ENCODE measurements at regions not wholly inside any gene's neighbourhood (a gene's known extent, or its start where the extent isn't known, plus 50 kb on each side); places are given as distances from the start of the nearest gene placed in this dataset.

DNA sequence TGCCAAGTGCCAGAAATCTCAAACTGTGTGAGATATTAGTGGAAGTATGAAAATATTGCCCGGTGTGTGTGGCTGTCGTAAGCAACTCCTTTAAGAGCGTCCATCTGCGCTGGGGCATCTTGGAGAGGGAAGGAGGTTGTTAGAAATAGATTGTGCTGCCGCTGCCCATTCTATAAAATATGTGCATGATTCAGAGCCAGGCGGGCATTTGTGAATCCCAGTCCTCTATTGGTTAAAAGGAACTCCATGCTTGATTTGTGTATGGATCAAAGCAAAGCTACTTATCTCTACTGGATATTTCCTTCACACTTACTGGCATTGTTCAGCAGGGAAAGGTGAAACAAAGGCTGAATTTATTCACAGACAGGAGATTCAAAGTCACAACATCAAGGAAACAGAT lies 89.6 kb upstream of the SNRK start:
- no peak overlapping the region for H3K27ac Mint-ChIP-seq
- no peak overlapping the region for H3K4me3 Mint-ChIP-seq
- H3K27me3 Mint-ChIP-seq: no peaks in the 10 kb centered on the region
- DNase-seq (no peak), ATAC-seq (no peak)
- H3K9me3 Mint-ChIP-seq: no peaks in the 10 kb centered on the region
- H3K4me1 Mint-ChIP-seq: peaks cover 81% of the 10 kb centered on the region

DNA sequence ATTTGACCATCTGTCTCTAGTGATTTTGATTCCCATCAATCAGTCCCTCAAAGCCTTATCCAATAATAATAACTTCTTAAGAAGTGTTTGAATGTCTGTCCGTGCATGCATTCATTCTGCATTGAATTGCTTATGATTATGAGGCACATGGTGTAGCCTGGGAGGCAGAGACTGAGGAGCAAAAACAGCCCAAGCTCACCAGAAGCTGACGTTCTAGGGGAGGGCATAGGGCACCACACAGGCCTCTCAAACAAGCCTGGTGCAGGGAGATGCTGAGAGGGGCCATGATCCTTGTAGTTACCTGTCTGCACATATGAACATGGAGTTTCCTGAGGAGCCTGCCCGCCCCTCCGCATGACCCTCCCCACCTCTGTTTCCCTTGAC lies 89.2 kb upstream of the POMGNT2 start:
- Mint-ChIP-seq H3K9me3 (peaks cover 5 to 7% of the 10 kb centered on the region in 2 donors), H3K27me3 (no peaks in the 10 kb centered on the region), H3K27ac (peak overlapping the region in 1 of 2 donors; percentile 6), H3K4me3 (no peak overlapping the region), H3K4me1 (peaks cover 77% of the 10 kb centered on the region)
- DNase-seq: no peak
- ATAC-seq: no peak

DNA sequence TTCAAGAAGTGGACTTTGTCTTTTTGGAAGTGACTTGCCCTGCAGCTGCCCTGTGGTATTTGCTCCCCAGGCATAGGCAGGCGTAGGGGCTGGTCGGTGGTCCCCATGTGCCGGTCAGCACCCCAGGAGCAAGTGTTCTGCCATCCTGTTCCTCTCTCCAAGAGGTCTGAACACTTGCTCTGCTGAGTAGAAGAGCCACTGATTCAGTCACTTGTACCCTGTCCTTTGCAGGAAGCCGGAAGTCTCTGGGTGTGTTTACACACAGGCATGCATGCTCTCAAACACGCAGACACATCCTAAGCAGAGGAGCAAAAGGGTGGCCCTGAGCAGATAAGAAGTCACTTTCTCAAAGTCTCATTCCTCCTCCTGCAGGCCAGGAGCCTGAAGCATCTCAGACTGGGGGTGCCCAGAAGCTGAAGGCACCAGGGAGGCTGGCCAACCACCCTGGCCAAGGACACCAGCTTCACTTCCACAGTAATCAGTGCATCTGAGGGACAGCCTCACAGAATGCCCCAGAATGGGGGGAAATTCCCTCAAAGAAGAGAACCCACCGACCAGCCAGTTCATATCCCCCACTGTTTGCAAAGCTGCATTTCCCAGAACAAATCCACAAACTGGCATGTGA lies 88.7 kb upstream of the POMGNT2 start:
- ATAC-seq: peak; percentile 87
- no peaks in the 10 kb centered on the region for H3K27me3 Mint-ChIP-seq

DNA sequence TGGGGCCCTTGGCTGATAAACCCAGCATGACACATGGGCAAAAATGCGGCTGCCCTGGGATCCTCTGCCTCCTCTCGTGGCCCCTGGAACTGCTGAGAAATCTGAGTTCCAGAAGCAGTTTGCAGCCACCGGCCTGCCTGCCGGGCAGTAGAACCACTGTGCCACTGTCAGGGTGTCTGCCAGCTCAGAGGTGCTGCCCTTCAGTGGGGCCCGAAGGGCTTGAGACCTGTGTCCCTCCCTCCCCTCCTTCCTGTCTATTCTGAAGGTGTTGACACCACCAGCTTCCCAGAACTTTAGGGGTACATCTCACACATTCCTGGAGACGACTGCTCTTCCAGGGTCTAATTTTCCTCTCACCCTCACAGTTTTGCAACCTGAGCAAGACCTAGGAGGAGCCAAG lies 88.2 kb upstream of the POMGNT2 start:
- Mint-ChIP-seq H3K27me3 (no peaks in the 10 kb centered on the region), H3K4me1 (peaks cover 66% of the 10 kb centered on the region), H3K4me3 (peak overlapping the region; percentile 27 to 64), H3K9me3 (peaks cover 5 to 16% of the 10 kb centered on the region in 2 donors), H3K27ac (peak overlapping the region; percentile 83 to 86)
- ATAC-seq: peak; percentile 44
- no peak for DNase-seq

More for the DNA sequence above, 88.7 kb upstream of the POMGNT2 start:
- H3K27ac Mint-ChIP-seq: peak overlapping the region; percentile 83 to 86
- H3K9me3 Mint-ChIP-seq: peaks cover 5 to 11% of the 10 kb centered on the region in 2 donors
- peak in 1 of 2 donors; percentile 31 for DNase-seq
- peaks cover 72% of the 10 kb centered on the region for H3K4me1 Mint-ChIP-seq
- H3K4me3 Mint-ChIP-seq: peak overlapping the region; percentile 27 to 64

DNA sequence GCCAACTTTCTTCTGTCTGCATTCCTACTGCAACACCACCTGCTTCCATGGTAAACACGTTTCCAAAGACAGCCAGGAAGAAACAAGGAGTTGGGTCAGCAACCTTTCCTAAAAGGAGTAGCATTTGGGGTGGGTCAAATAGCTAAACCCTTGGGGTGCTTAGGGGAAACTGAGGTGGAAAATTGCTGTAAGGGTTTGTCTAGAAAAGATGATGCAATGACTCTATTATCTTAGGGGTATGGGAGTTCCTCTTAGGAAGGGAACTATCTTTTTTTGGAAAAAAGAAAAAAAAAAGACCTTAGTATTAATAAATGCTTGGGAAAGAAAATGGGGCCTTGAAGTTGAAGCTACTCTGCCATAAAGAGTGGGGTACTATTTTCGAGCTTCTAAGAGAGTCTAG lies 86.1 kb upstream of the POMGNT2 start:
- ATAC-seq (no peak), DNase-seq (no peak)
- Mint-ChIP-seq H3K9me3 (peaks cover 10 to 24% of the 10 kb centered on the region in 2 donors), H3K4me3 (peak overlapping the region in 1 of 2 donors; percentile 1), H3K4me1 (peaks cover 56% of the 10 kb centered on the region), H3K27me3 (no peaks in the 10 kb centered on the region), H3K27ac (peak overlapping the region; percentile 2 to 13)

DNA sequence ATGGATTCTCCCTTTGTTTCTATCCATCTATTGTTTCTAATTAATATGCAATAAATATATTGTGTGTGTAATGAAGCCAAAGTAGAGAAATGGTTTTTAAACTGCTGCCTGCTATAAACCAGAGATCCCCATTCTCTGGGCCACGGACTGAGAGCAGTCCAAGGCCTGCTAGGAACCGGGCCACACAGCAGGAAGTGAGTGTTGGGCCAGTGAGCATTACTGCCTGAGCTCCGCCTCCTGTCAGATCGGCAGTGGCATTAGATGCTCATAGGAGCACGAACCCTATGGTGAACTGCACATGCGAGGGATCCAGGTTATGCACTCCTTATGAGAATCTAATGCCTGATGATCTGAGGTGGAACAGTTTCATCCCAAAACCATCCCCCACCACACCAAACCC lies 85.2 kb upstream of the POMGNT2 start:
- ATAC-seq (no peak), DNase-seq (no peak)
- no peak overlapping the region for H3K27ac Mint-ChIP-seq
- H3K4me1 Mint-ChIP-seq: peaks cover 54% of the 10 kb centered on the region
- H3K4me3 Mint-ChIP-seq: no peak overlapping the region
- H3K27me3 Mint-ChIP-seq: no peaks in the 10 kb centered on the region
- peaks cover 10 to 24% of the 10 kb centered on the region in 2 donors for H3K9me3 Mint-ChIP-seq

DNA sequence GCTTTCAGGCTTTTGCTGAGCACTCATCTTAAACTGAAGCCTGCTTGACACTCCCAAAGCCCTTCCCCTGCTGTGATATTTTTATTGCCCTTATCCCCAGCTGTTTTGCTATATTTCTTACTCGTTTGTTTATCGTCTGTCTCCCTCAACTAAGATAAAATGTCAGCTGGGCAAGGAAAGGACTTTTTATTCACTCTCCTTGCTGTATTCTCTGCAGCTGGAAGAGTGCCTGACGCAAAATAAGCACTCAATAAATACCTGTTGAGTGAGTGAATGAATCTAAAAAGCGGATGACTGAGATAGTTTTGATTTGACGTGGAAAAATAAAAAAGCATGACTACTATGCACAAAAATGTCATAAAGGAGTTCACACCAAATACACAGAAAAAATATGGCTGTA lies 84.8 kb upstream of the POMGNT2 start:
- ATAC-seq: no peak
- DNase-seq: no peak
- Mint-ChIP-seq H3K27ac (no peak overlapping the region), H3K4me1 (peaks cover 54% of the 10 kb centered on the region), H3K4me3 (no peak overlapping the region), H3K27me3 (no peaks in the 10 kb centered on the region), H3K9me3 (peaks cover 10 to 24% of the 10 kb centered on the region in 2 donors)

DNA sequence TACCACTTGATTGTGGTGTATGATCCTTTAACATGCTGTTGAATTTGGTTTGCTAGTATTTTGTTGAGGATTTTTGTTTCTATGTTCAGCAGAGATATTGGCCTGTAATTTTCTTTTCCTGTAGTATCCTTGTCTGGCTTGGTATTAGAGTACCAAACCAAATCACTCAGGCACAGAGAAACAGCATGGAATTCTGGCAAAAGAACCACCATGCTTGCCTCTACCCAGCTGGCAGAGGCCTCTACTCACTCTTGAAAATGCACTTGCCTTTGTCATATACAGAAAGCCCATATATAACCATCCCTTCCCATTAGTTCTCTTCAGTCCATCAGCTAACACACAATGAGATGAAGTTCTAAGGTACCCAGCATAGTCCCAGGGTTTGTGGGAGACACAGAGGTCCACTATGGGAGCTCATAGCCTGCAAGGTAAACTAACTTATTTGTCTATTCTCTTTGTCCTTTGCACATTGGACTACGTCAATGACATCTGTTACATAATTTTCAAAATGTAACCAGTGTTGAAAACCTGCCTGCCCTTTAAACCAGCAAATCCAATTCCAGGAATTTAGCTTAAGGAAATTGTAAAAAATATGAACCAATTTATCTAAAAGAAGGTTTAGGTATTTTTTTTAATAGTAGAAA lies 82.1 kb upstream of the POMGNT2 start:
- DNase-seq (no peak), ATAC-seq (no peak)
- H3K27ac Mint-ChIP-seq: peak overlapping the region in 1 of 2 donors; percentile 21
- H3K9me3 Mint-ChIP-seq: peaks cover 10 to 24% of the 10 kb centered on the region in 2 donors
- H3K27me3 Mint-ChIP-seq: no peaks in the 10 kb centered on the region
- peaks cover 27% of the 10 kb centered on the region for H3K4me1 Mint-ChIP-seq
- H3K4me3 Mint-ChIP-seq: no peak overlapping the region

DNA sequence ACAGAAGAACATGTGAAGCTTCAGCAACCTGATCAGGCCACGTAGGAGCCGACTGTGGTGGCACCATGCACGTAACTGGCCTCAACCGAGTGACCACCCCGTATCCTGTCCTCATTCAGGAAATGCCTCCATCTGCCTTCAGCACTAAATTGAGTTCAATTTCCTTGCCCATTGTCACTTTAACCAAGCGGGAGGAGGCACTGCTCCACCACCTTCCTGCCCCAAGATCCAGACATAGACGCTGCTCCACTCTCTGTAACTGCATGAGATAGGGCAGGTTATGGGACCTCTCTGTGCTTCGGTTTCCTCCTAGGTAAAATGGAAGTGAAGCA lies 80.1 kb upstream of the POMGNT2 start:
- no peak overlapping the region for H3K27ac Mint-ChIP-seq
- H3K27me3 Mint-ChIP-seq: no peaks in the 10 kb centered on the region
- H3K9me3 Mint-ChIP-seq: peaks cover 10 to 24% of the 10 kb centered on the region in 2 donors
- ATAC-seq (no peak), DNase-seq (no peak)
- H3K4me1 Mint-ChIP-seq: peaks cover 30% of the 10 kb centered on the region
- no peak overlapping the region for H3K4me3 Mint-ChIP-seq

DNA sequence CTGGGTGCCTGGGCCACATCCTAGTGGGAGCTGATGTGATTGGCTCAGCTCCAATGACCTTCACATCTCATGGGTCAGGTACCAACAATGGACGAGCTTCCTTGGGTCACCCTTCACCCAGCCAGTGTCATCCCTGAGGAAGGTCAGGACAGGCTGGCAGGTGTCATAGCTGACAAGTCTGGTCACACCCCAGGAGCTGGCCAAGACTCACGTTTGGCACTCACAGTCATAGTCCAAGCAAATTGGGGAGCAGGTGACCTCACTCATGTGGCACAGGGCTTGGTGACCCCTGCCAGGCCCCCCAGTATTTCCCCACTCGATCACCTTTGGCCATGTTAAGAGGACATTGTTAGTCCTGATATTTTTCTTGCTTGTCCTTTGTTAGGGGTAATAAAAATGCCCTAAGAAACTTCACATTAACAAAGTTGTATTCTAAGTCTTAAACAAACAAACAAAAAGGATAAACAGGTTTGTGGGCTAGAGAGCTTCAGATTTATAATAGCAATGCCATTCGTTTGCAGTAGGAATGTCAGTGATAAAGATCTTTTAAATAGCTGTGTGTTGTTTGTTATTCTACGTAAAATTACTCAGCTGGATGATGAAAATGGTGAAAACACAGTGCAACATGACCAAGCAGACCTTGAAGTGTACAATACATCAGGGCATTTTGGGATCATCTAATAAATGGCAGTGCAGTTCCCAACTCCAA lies 79.5 kb upstream of the POMGNT2 start:
- Mint-ChIP-seq H3K27me3 (no peaks in the 10 kb centered on the region), H3K27ac (no peak overlapping the region), H3K4me1 (peaks cover 35% of the 10 kb centered on the region), H3K4me3 (no peak overlapping the region), H3K9me3 (peaks cover 6 to 20% of the 10 kb centered on the region in 2 donors)
- DNase-seq (no peak), ATAC-seq (no peak)

DNA sequence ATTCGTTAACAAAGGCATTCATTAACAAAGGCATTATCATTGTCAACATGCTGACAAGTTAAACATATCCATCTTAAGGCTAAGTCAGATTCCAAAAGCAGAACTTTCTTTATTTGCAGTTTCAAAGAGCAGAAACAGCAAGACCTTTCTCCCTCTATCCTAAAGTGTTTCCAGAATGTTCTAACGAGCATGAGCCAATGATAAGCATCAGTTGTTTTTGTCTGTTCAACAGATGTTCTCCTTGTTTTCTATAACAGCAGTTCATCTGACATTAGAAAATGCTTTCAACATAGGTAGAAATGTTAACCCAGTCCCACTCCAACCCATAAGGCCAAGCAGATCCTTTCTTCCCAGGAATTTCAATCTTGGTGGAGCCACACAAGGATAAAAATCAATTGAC lies 77.6 kb upstream of the POMGNT2 start:
- ATAC-seq (no peak), DNase-seq (no peak)
- Mint-ChIP-seq H3K4me1 (peaks cover 55% of the 10 kb centered on the region), H3K4me3 (no peak overlapping the region), H3K9me3 (peaks cover 2% of the 10 kb centered on the region in 2 donors), H3K27ac (no peak overlapping the region), H3K27me3 (no peaks in the 10 kb centered on the region)

DNA sequence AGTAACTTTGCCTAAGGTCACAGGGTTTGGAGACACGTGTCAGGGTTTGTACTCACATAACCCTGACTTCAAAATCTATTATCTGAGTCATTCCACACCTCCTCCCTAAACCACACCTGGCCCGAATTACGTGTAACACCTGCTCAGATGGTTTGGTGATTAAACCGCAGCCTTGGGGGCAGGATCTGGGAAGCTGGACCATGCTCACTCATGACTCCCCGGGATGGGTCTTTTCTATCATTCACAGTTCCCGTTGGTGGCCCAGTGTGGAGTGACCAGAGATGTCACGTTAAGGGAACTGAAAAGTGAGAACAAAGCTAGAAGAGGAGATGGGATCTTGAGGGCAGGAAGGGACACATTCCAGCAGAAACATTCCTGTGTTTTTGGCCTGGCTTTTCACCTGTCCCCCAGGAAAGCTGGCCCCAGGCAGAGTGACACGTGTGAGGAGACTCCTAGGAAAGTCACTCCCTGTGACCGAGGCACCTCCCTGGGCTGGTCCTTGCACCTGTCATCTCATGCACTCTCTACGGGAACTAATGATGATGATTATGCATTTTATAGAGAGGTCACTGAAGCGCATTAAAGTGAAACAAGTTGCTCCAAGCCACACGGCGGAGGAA lies 75.4 kb upstream of the POMGNT2 start:
- Mint-ChIP-seq H3K9me3 (no peaks in the 10 kb centered on the region), H3K4me3 (peak overlapping the region; percentile 52 to 59), H3K27ac (peak overlapping the region; percentile 73 to 90), H3K4me1 (peaks cover 47% of the 10 kb centered on the region), H3K27me3 (no peaks in the 10 kb centered on the region)
- ATAC-seq: peak; percentile 90
- DNase-seq: peak; percentile 28 to 64

DNA sequence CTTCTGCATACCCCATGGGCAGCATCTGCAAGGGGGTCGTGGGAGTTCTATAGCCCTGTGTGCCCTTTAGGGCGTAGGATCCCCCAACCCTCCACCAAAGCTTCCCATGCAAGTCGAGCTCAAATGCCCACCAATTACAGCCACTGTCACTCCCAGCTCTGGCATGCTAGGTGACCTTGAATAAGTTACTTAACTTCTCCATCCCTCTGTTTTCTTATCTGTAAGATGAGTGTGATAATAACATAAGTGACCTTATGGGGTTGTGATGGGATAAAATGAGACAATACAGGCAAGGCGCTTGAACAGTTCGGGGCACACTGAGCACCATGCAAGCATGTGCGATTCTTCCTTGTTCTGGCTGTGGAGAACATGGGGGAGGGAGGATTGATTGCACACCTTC lies 74.8 kb upstream of the POMGNT2 start:
- DNase-seq (no peak), ATAC-seq (peak; percentile 16)
- H3K4me1 Mint-ChIP-seq: peaks cover 41% of the 10 kb centered on the region

DNA sequence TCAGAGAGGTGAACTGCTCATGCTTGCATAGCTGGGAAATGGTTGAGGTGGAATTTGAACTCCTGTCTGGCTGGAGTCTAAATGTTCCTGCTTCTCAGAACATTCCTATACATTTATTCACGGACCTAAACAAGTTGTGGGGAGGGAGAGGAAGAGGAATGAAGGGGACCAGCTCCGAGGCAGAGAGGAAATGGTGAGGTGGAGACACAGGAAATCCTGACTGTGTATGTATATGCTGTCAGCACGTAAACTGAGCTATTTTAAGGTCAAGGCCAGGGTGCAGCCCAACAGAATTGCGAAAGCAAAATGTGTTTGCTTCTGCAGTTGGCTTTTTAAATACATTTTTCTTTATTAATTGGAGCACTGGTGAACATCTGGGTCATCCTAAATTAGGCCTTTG lies 74.1 kb upstream of the POMGNT2 start:
- H3K27ac Mint-ChIP-seq: peak overlapping the region; percentile 53 to 90
- H3K4me1 Mint-ChIP-seq: peaks cover 41% of the 10 kb centered on the region
- no peaks in the 10 kb centered on the region for H3K27me3 Mint-ChIP-seq
- H3K9me3 Mint-ChIP-seq: no peaks in the 10 kb centered on the region
- peak overlapping the region; percentile 69 for H3K4me3 Mint-ChIP-seq
- peak; percentile 60 for ATAC-seq
- no peak for DNase-seq

More for the DNA sequence above, 74.8 kb upstream of the POMGNT2 start:
- Mint-ChIP-seq H3K27me3 (no peaks in the 10 kb centered on the region), H3K4me3 (peak overlapping the region; percentile 52 to 59), H3K27ac (peak overlapping the region; percentile 73 to 90), H3K9me3 (no peaks in the 10 kb centered on the region)

DNA sequence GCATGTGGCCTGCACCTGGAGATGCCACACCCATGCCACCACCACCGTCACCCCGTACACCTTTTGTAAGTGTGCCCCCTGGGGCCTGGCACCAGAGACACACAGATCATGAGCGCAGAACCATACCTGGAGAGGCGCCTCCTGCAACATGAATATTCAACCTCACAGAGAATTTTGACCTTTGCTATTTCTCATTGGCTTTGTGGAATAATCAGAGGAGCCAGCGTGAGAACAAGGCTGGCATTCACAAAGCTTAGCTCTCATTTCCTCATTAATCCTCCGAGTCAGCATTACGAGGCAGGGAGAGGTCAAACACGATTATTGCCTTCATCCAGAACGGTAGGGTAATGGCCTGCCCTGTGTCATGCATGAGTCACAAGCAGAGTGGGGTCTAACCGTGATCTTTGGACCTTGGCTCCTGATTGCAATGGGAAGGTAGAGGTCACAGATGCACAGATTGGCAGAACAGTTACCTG lies 73.0 kb upstream of the POMGNT2 start:
- DNase-seq: no peak
- H3K4me3 Mint-ChIP-seq: no peak overlapping the region
- no peak for ATAC-seq
- H3K27ac Mint-ChIP-seq: no peak overlapping the region
- H3K27me3 Mint-ChIP-seq: no peaks in the 10 kb centered on the region
- H3K4me1 Mint-ChIP-seq: peaks cover 41% of the 10 kb centered on the region
- H3K9me3 Mint-ChIP-seq: peaks cover 3 to 10% of the 10 kb centered on the region in 2 donors

DNA sequence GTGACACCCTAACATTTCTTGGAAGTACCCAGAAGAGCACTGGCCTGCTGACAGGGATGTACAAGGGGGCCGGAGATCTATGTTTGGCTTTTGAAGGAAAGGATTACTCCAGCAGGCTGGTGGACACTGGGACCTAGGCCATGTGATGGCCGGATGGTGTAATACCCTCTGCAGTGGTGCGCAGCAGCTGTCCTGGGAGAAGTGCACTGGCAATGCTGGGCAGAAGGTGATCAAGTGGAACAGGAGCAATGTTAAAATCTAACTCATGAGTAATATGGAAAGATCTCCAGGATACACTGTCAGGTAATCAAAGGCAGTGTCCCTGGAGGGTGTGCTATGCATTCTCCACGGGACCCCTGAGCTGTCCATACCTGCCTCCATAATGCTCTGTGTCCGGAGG lies 71.2 kb upstream of the POMGNT2 start:
- Mint-ChIP-seq H3K27me3 (no peaks in the 10 kb centered on the region), H3K9me3 (peaks cover 9 to 22% of the 10 kb centered on the region in 2 donors), H3K27ac (no peak overlapping the region), H3K4me3 (no peak overlapping the region), H3K4me1 (peaks cover 35% of the 10 kb centered on the region)
- no peak for ATAC-seq
- no peak for DNase-seq

Data from stimulated activated naive CD8-positive, alpha-beta T cell treated with anti-CD3 and anti-CD28 coated beads, Interleukin-15, amount 100 ng/mL, for 72 hours (primary cell).